ENCODE measurements at regions not wholly inside any gene's neighbourhood (a gene's known extent, or its start where the extent isn't known, plus 50 kb on each side); places are given as distances from the start of the nearest gene placed in this dataset.

DNA sequence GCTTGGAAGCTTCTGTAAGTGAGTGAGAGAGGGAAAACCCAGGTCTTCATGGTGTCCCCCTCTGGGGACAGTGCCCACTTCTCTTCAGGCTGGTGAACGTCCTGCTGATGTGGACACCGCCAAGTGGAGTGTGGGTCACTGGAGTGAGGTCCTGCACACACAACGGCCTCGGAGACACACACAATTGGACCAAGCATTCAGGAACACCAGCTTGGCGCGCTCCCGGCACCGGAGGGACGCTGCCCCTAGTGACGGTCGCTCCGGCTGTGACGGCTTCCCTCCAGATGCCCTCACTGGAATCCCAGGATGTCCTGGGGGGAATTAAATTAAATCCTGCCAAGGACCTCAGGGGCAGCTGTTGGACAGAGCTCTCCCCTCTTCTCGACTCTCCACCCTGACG lies 123.1 kb downstream of the ZNF664 start:
- no peak for DNase-seq (ENCODE audit: low read depth)

GRCh38 chr12:124096869-124097434 lies 123.9 kb downstream of the ZNF664 start:
- no peak for DNase-seq (ENCODE audit: low read depth)

GRCh38 chr12:124097701-124098100 lies 124.7 kb downstream of the ZNF664 start:
- DNase-seq (ENCODE audit: low read depth): no peak

GRCh38 chr12:124098101-124098757 lies 125.2 kb downstream of the ZNF664 start:
- no peak for DNase-seq (ENCODE audit: low read depth)

DNA sequence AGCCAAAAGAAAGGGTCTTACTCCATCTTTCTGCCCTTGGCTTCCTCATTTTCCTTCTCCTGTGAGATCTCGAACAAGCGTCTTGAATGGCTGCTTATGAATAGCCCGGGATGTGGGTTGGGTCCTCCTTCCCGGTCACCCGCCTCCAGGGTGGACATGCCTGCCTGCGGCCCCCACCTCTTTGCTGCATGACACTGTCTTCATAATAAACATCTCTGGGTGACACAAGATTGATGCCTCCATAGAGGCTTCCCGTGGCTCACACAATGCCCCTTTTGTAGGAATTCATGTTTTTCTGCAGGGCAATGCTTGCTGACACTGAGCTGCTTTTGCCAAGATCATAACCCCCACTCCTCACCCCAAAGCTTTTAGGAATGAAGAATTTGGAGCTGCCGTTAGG lies 125.9 kb downstream of the ZNF664 start:
- DNase-seq (ENCODE audit: low read depth): no peak

DNA sequence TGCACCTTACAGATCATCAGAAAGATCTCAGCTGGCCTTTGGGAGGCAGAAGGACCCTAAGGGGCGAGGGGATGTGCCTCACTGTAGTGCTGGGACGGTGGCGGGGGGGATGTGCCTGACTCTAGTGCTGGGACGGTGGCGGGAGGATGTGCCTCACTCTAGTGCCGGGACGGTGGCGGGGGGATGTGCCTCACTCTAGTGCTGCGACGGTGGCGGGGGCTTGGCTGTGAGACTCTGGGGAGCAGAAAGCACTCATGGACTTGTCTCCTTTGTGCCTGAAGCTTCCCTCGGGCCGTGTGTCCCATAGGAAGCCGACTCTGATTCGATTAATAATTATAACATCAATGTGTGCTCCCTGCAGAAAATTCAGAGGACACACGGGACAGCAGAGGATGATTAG lies 126.6 kb downstream of the ZNF664 start:
- no peak for DNase-seq (ENCODE audit: low read depth)

DNA sequence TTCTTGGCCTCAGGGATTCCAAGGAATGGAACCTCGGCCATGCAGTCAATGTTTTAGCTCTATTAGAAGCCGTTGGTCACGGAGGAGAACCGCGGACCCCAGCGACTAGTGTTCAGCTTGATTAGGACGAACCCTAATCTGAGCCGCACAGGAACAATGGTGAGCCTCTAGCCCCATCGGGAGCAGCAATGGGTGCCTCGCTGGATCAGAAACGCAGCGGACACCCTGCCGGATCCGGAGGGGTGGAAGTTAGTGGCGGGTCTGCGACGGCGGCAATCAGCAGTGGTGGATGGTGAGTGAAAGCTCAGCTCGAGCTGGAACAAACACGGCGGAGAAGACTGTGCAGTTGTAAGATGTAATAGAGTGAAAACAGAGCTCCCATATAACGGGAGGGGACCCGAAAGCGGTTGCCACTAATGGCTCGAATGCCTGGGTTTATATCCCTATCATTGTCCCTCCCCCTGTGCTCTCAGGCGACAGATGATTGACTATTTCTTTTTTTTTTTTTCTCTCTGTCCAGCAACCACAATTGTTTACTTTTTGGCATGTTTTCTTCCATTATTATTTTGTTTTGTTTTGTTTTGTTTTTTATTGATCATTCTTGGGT lies 127.7 kb downstream of the ZNF664 start:
- no peak for DNase-seq (ENCODE audit: low read depth)

DNA sequence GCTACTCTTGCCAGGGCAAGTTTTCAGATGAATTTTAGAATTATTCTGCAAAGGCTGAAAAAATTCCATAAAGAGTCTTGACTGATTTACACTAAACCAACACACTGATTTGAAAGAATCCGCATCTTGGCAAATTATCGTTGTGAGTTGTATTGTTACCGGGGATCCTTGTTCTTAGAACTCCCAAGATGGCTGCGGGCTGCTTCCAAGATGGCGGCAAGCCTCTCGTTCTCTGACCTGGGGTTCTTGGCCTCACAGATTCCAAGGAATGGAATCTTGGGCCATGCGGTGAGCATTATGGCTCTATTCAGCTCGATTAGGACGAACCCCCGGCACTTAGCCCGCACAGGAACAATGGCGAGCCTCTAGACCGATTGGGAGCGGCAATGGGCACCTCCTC lies 132.5 kb downstream of the ZNF664 start:
- DNase-seq (ENCODE audit: low read depth): no peak

- DNase-seq (ENCODE audit: low read depth): no peak
Measured at GRCh38 chr12:124107351-124107750, 134.3 kb downstream of the ZNF664 start.

- DNase-seq (ENCODE audit: low read depth): peak; percentile 54
Measured at GRCh38 chr12:124109760-124110159, 136.7 kb downstream of the ZNF664 start.

- no peak for DNase-seq (ENCODE audit: low read depth)
Measured at GRCh38 chr12:124110372-124110883, 137.4 kb downstream of the ZNF664 start.

DNA sequence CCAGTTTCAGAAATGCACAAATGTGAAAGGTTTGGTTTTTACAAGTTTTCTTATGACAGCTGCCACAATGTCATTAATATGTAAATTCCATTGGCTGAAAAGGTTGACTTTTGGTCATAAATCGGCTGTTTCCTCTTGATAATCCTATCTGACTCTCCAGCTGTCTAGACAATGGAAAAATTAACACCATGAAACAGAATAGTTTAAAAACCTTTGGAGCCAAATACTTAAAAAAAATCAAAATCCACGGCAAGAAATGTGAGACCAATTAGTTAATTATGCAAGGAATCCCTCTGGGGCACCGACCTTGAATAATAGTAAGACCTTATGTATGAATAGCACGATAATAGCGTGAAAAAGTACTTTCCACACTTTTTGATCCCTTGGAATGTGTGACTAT lies 138.0 kb downstream of the ZNF664 start:
- no peak for DNase-seq (ENCODE audit: low read depth)

GRCh38 chr12:124114316-124114715 lies 141.3 kb downstream of the ZNF664 start:
- DNase-seq (ENCODE audit: low read depth): no peak

DNA sequence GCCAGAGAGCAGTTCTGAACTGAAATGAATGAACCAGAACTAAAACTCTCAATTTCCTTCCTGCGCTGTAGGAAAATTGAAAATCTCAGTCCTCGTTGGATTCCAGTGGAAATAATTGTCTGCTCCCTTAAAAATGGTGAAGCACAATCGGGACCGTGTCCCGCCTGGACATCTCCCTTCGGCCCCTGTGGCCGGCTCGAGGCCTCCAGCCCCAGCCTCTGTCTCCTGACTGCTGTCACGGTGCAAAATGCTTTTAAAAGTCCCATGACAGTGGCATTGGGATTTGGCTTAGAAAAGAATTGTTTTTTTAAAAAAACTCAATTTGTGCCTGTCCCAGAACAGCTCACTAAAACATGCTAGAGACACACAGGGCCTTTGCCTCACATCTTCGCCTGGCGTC lies 142.5 kb downstream of the ZNF664 start:
- DNase-seq (ENCODE audit: low read depth): no peak

DNA sequence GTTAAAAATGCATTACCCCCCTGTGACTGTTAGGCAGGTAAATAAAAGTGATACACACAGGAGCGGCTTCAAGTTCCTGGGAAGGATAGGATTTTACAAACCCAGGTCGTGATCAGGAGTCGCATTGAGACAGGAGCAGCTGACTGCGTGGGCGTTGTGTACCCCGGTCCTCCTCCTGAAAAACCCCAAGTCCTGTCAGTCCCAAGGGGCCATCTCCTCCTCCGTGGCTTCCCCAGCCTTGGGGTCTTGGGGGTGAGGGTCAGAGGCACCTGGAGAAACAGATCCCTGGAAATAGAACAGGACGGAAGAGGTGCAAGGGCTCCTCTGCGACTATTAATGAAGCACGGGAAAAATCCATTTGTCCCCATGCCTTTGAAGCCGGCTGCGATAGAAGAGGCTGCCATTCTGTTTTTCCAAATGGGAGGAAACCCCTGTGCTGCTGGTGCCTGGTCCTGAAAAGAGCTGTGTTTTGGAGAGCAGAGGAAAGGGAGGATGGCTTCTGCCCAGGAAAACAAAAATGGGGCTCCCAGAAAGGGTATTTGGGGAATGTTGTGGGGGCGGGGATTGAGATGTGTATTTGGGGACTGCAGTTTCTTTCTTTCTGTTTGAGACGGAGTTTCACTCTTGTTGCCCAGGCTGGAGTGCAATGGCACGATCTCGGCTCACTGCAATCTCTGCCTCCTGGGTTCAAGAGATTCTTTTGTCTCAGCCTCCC lies 143.1 kb downstream of the ZNF664 start:
- no peak for DNase-seq (ENCODE audit: low read depth)

- DNase-seq (ENCODE audit: low read depth): no peak
Measured at GRCh38 chr12:124120739-124121138, 147.7 kb downstream of the ZNF664 start.

DNA sequence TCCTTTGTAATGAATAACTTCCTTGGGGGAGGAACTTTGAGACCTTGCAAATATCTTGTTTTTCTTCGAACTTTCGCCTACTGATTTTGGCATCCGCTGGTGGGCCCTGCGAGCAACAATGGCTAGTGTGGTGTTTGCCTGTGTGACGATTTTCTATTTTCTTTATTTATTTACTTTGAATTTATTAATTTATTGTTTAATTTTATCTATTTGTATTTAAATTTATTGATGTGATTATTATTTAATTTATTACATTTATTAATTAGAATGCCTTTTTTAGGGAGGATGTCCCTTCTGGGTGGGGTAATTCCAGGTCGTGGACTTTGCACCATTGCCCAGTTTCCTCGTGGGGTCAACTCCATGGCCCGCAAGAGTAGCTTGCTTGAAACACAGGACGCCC lies 149.7 kb downstream of the ZNF664 start:
- no peak for DNase-seq (ENCODE audit: low read depth)

GRCh38 chr12:124123296-124124000 lies 150.4 kb downstream of the ZNF664 start:
- DNase-seq (ENCODE audit: low read depth): no peak

DNA sequence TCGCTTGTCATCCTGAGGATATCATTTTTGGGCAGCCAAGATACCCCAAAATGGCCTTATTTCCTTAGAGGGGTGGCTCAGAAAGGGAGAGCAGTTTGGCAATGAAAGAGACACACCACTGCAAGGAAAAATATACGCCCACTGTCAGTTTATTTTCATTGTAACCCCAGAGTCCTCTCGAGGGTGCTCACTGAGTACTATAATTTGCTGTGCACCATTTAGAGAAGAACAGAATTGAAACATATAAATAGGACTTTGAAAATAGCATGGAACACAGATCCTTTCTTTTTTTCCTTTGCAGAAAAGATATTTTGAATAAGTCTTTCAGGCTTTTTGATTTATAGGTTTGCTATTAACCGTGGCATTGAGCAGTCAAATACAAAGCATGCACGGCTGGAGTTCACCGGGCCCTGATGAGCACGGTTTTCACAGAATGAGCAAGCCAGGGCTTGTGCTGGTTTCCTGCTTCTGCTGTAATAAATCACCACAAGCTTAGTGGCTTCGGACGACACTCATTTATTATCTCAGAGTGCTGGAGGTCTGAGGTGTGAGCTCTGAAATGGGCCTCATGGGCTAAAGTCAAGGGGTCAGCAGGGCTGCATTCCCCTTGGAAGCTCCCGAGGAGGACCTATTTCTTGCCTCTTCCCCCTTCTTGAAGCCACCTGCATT lies 152.3 kb downstream of the ZNF664 start:
- DNase-seq (ENCODE audit: low read depth): no peak

DNA sequence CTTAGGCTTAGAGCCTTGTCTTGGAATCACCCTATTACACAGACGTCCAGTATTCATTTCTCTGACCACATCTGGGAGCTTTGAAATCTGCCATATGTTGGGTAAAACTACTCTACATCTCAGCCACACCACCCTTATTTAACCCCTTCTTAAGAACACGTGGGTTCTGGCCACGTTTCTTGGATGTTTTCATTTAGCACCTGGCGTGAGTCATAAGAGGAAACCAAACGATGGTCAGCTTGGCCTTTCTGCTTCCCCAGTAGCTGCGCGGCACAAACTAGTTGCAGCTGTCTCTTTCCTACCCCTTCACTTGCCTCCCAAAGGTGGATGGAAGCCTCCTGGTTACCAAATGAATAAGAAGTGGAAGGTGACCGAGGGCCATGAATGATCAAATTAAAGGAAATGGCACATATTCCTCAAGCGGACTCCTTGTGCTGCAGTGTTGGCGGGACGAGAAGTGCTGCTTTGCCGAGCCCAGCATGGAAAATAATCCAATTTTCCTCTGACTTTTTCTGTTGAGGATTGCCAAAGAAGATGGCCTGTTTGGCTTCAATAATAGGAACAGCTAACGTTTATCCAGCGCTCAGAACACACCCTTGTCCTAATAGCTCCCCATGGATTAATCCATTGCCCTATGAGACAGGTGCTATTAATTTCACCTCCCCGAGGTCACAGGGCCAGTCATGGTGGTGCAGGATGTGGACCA lies 154.1 kb downstream of the ZNF664 start:
- no peak for DNase-seq (ENCODE audit: low read depth)

GRCh38 chr12:124129132-124129531 lies 156.1 kb downstream of the ZNF664 start:
- no peak for DNase-seq (ENCODE audit: low read depth)

Measured in ELR (cell line).